ENCODE measurements at regions not wholly inside any gene's neighbourhood (a gene's known extent, or its start where the extent isn't known, plus 50 kb on each side); places are given as distances from the start of the nearest gene placed in this dataset.

- Histone ChIP-seq H3K4me3 (no peak overlapping the region), H3K9me3 (peaks cover 0 to 6% (median 5%) of the 10 kb centered on the region in 4 donors), H3K36me3 (no peaks in the 10 kb centered on the region), H3K27ac (replicated peaks in 1 of 4) (no peak overlapping the region), H3K27me3 (no peaks in the 10 kb centered on the region), H3K4me1 (peaks cover 12 to 18% (median 17%) of the 10 kb centered on the region in 4 donors)
- no peak for TF ChIP-seq POLR2A (IDR thresholded peaks at IDR 0.05; ENCODE audit: low read depth)
- TF ChIP-seq POLR2AphosphoS5 (IDR thresholded peaks at IDR 0.05): no peak
- TF ChIP-seq CTCF (IDR thresholded peaks at IDR 0.05): no peak
- no peak for TF ChIP-seq EP300 (IDR thresholded peaks at IDR 0.05)
- DNase-seq (ENCODE audit: extremely low spot score): peak; percentile 60
- intact Hi-C loops (cut with DNase I): loop anchor here (2.0 to 10.0 kb wide), 4 partner anchors 162 to 478 kb away; no protein-coding TSS in a partner anchor
- WGBS: 62% methylated on average over 1 of the region's 1 CpG
Observed at GRCh38 chr9:87336407-87336806, 161.3 kb upstream of the DAPK1 start.

- no peaks in the 10 kb centered on the region for H3K36me3 ChIP-seq
- WGBS: 4% methylated on average over 12 of the region's 12 CpGs
- DNase-seq (ENCODE audit: extremely low spot score): peak; percentile 82
- peaks cover 0 to 1% (median under 1%) of the 10 kb centered on the region in 4 donors for H3K9me3 ChIP-seq
- peaks cover 12 to 18% (median 17%) of the 10 kb centered on the region in 4 donors for H3K4me1 ChIP-seq
- intact Hi-C loops (cut with DNase I): loop anchor here (2.0 to 10.0 kb wide), 4 partner anchors 162 to 478 kb away; no protein-coding TSS in a partner anchor
- H3K4me3 ChIP-seq: peak overlapping the region; percentile 37 to 55 (median 50)
- no peaks in the 10 kb centered on the region for H3K27me3 ChIP-seq
- H3K27ac ChIP-seq (replicated peaks in 1 of 4): peak overlapping the region in 2 of 4 donors; percentile 5 to 48
- TF ChIP-seq POLR2A (IDR thresholded peaks at IDR 0.05; ENCODE audit: low read depth) (no peak), CTCF (IDR thresholded peaks at IDR 0.05) (peak; percentile 69 to 75 (median 70))
Observed at GRCh38 chr9:87336914-87337333, 160.7 kb upstream of the DAPK1 start.

GRCh38 chr9:87337335-87338087, 160.2 kb upstream of the DAPK1 start:
- Histone ChIP-seq H3K27me3 (no peaks in the 10 kb centered on the region), H3K9me3 (no peaks in the 10 kb centered on the region), H3K27ac (replicated peaks in 1 of 4) (peak overlapping the region; percentile 5 to 48 (median 26)), H3K36me3 (no peaks in the 10 kb centered on the region), H3K4me3 (peak overlapping the region; percentile 37 to 55 (median 50)), H3K4me1 (peaks cover 12 to 18% (median 17%) of the 10 kb centered on the region in 4 donors)
- TF ChIP-seq CTCF (IDR thresholded peaks at IDR 0.05) (no peak), EP300 (IDR thresholded peaks at IDR 0.05) (no peak), POLR2A (IDR thresholded peaks at IDR 0.05; ENCODE audit: low read depth) (no peak), POLR2AphosphoS5 (IDR thresholded peaks at IDR 0.05) (no peak)
- DNase-seq (ENCODE audit: extremely low spot score): peak; percentile 81
- intact Hi-C loops (cut with DNase I): loop anchor here (2.0 to 10.0 kb wide), 4 partner anchors 161 to 477 kb away; no protein-coding TSS in a partner anchor
- WGBS: 10% methylated on average over 14 of the region's 14 CpGs

- Histone ChIP-seq H3K4me1 (peaks cover 14 to 26% (median 22%) of the 10 kb centered on the region in 4 donors), H3K36me3 (no peaks in the 10 kb centered on the region), H3K27ac (replicated peaks in 1 of 4) (peak overlapping the region in 3 of 4 donors; percentile 24 to 48 (median 29)), H3K9me3 (no peaks in the 10 kb centered on the region), H3K27me3 (no peaks in the 10 kb centered on the region), H3K4me3 (peak overlapping the region in 2 of 4 donors; percentile 48 to 55)
- TF ChIP-seq CTCF (IDR thresholded peaks at IDR 0.05) (no peak), POLR2A (IDR thresholded peaks at IDR 0.05; ENCODE audit: low read depth) (no peak), POLR2AphosphoS5 (IDR thresholded peaks at IDR 0.05) (no peak), EP300 (IDR thresholded peaks at IDR 0.05) (no peak)
- intact Hi-C loops (cut with DNase I): loop anchor here (5.0 to 10.0 kb wide), 2 partner anchors 304 to 476 kb away; no protein-coding TSS in a partner anchor
- WGBS: 67% methylated on average over 13 of the region's 13 CpGs
- peak; percentile 64 for DNase-seq (ENCODE audit: extremely low spot score)
Observed at GRCh38 chr9:87338088-87338989, 159.3 kb upstream of the DAPK1 start.

Measured in esophagus muscularis mucosa (tissue), 4 donors.